ENCODE measurements at regions not wholly inside any gene's neighbourhood (a gene's known extent, or its start where the extent isn't known, plus 50 kb on each side); places are given as distances from the start of the nearest gene placed in this dataset.

GRCh38 chr2:11030909-11031308 is 119.2 kb downstream of the KCNF1 start:
- H3K4me1 ChIP-seq (ENCODE audit: control insufficient read depth, insufficient read depth, low read length): no peaks in the 10 kb centered on the region
- no peak overlapping the region for H3K9ac ChIP-seq (ENCODE audit: low read length)
- no peak overlapping the region for H3K4me3 ChIP-seq (ENCODE audit: low read length)
- DNase-seq (ENCODE audit: low read depth): no peak
- peaks cover 20% of the 10 kb centered on the region for H3K27me3 ChIP-seq (replicated peaks; ENCODE audit: control insufficient read depth, insufficient read depth, low read length)
- H3K9me3 ChIP-seq (ENCODE audit: control insufficient read depth, low read length): peaks cover 16% of the 10 kb centered on the region
- H3K36me3 ChIP-seq (ENCODE audit: control insufficient read depth, insufficient read depth, low read length, severe bottlenecking): no peaks in the 10 kb centered on the region

- Histone ChIP-seq H3K4me1 (ENCODE audit: control insufficient read depth, insufficient read depth, low read length) (no peaks in the 10 kb centered on the region), H3K4me3 (ENCODE audit: low read length) (no peak overlapping the region), H3K36me3 (ENCODE audit: control insufficient read depth, insufficient read depth, low read length, severe bottlenecking) (no peaks in the 10 kb centered on the region), H3K9ac (ENCODE audit: low read length) (no peak overlapping the region), H3K9me3 (ENCODE audit: control insufficient read depth, low read length) (peaks cover 24% of the 10 kb centered on the region), H3K27me3 (replicated peaks; ENCODE audit: control insufficient read depth, insufficient read depth, low read length) (peaks cover 20% of the 10 kb centered on the region)
- no peak for DNase-seq (ENCODE audit: low read depth)
These were observed 120.1 kb downstream of the KCNF1 start for GRCh38 chr2:11031876-11032275.

GRCh38 chr2:11032396-11032795 is 120.7 kb downstream of the KCNF1 start:
- peaks cover 20% of the 10 kb centered on the region for H3K27me3 ChIP-seq (replicated peaks; ENCODE audit: control insufficient read depth, insufficient read depth, low read length)

DNA sequence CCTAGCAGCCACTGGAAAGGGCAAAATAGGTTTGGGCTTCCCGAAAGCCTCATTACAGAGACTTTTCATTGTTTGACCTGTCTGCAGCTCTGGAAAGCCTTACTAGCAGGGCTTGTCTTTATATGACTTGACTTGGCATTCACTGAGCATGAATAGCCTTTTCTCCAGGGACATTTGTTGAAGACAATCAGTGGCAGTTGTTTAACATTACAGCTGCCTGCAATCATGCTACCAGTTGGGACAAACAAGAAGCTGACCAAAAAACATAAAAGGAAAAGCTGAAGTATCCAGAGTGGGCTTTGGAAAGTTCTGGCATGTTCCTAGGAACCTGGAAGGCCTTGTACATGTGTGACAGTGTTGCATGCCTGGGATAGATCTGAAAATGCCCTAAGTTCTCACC is 121.4 kb downstream of the KCNF1 start:
- no peaks in the 10 kb centered on the region for H3K36me3 ChIP-seq (ENCODE audit: control insufficient read depth, insufficient read depth, low read length, severe bottlenecking)
- no peak for DNase-seq (ENCODE audit: low read depth)
- H3K27me3 ChIP-seq (replicated peaks; ENCODE audit: control insufficient read depth, insufficient read depth, low read length): peaks cover 20% of the 10 kb centered on the region
- H3K4me3 ChIP-seq (ENCODE audit: low read length): no peak overlapping the region
- peaks cover 36% of the 10 kb centered on the region for H3K9me3 ChIP-seq (ENCODE audit: control insufficient read depth, low read length)
- no peaks in the 10 kb centered on the region for H3K4me1 ChIP-seq (ENCODE audit: control insufficient read depth, insufficient read depth, low read length)
- H3K9ac ChIP-seq (ENCODE audit: low read length): no peak overlapping the region

More at GRCh38 chr2:11032396-11032795, 120.7 kb downstream of the KCNF1 start:
- Histone ChIP-seq H3K36me3 (ENCODE audit: control insufficient read depth, insufficient read depth, low read length, severe bottlenecking) (no peaks in the 10 kb centered on the region), H3K4me1 (ENCODE audit: control insufficient read depth, insufficient read depth, low read length) (no peaks in the 10 kb centered on the region), H3K4me3 (ENCODE audit: low read length) (no peak overlapping the region), H3K9me3 (ENCODE audit: control insufficient read depth, low read length) (peaks cover 29% of the 10 kb centered on the region), H3K9ac (ENCODE audit: low read length) (no peak overlapping the region)
- DNase-seq (ENCODE audit: low read depth): no peak

DNA sequence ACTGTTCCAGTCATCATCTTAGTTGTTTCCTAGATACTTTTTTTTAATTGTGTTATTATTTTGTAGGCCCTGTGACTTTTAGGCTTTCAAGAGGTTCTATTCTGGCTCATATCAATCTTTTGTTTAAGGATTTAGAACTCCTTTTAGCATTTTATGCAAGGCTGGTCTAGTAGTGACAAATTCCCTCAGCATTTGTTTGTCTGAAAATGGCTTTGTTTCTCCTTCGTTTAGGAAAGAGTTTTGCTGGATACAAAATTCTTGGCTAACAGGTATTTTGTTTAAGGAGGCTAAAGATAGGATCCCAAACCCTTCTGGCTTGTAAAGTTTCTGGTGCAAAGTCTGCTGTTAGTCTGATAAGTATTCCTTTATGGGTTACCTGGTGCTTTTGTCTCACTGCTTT is 116.6 kb upstream of the SLC66A3 start:
- H3K27me3 ChIP-seq (replicated peaks; ENCODE audit: control insufficient read depth, insufficient read depth, low read length): peaks cover 20% of the 10 kb centered on the region
- H3K36me3 ChIP-seq (ENCODE audit: control insufficient read depth, insufficient read depth, low read length, severe bottlenecking): no peaks in the 10 kb centered on the region
- no peak overlapping the region for H3K4me3 ChIP-seq (ENCODE audit: low read length)
- no peaks in the 10 kb centered on the region for H3K4me1 ChIP-seq (ENCODE audit: control insufficient read depth, insufficient read depth, low read length)
- no peak for DNase-seq (ENCODE audit: low read depth)
- H3K9me3 ChIP-seq (ENCODE audit: control insufficient read depth, low read length): peaks cover 46% of the 10 kb centered on the region
- H3K9ac ChIP-seq (ENCODE audit: low read length): no peak overlapping the region

GRCh38 chr2:11040992-11041391 is 114.3 kb upstream of the SLC66A3 start:
- no peak overlapping the region for H3K4me3 ChIP-seq (ENCODE audit: low read length)
- H3K4me1 ChIP-seq (ENCODE audit: control insufficient read depth, insufficient read depth, low read length): no peaks in the 10 kb centered on the region
- H3K9ac ChIP-seq (ENCODE audit: low read length): no peak overlapping the region
- H3K36me3 ChIP-seq (ENCODE audit: control insufficient read depth, insufficient read depth, low read length, severe bottlenecking): no peaks in the 10 kb centered on the region
- DNase-seq (ENCODE audit: low read depth): no peak
- peaks cover 37% of the 10 kb centered on the region for H3K9me3 ChIP-seq (ENCODE audit: control insufficient read depth, low read length)
- peaks cover 26% of the 10 kb centered on the region for H3K27me3 ChIP-seq (replicated peaks; ENCODE audit: control insufficient read depth, insufficient read depth, low read length)

DNA sequence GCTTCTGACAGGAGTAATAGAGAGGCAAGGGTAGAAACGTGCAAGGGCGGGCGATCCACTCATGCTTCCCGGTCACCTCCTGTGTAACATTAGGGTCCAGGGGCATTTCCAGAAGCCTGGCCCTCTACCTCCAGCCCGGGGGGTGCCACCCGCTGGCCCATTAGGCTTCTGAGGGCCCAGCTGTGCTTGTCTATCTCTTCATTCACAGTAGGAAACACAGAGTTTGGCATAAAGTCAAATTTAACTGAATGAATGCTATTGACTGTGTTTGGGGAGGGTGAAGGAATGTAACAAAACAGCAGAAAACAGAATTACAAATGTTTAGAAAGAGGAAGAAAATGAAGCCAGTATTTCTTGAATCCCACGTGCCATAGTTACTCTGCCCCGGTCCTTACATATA is 112.4 kb upstream of the SLC66A3 start:
- Histone ChIP-seq H3K9ac (ENCODE audit: low read length) (no peak overlapping the region), H3K27me3 (replicated peaks; ENCODE audit: control insufficient read depth, insufficient read depth, low read length) (peaks cover 29% of the 10 kb centered on the region), H3K9me3 (ENCODE audit: control insufficient read depth, low read length) (peaks cover 20% of the 10 kb centered on the region), H3K4me1 (ENCODE audit: control insufficient read depth, insufficient read depth, low read length) (no peaks in the 10 kb centered on the region), H3K4me3 (ENCODE audit: low read length) (no peak overlapping the region), H3K36me3 (ENCODE audit: control insufficient read depth, insufficient read depth, low read length, severe bottlenecking) (no peaks in the 10 kb centered on the region)
- DNase-seq (ENCODE audit: low read depth): no peak

- Histone ChIP-seq H3K36me3 (ENCODE audit: control insufficient read depth, insufficient read depth, low read length, severe bottlenecking) (no peaks in the 10 kb centered on the region), H3K4me3 (ENCODE audit: low read length) (no peak overlapping the region), H3K4me1 (ENCODE audit: control insufficient read depth, insufficient read depth, low read length) (no peaks in the 10 kb centered on the region), H3K9ac (ENCODE audit: low read length) (no peak overlapping the region), H3K9me3 (ENCODE audit: control insufficient read depth, low read length) (peaks cover 16% of the 10 kb centered on the region), H3K27me3 (replicated peaks; ENCODE audit: control insufficient read depth, insufficient read depth, low read length) (peaks cover 33% of the 10 kb centered on the region)
- no peak for DNase-seq (ENCODE audit: low read depth)
These were observed 112.0 kb upstream of the SLC66A3 start for GRCh38 chr2:11043245-11043644.

GRCh38 chr2:11044201-11044600 is 111.1 kb upstream of the SLC66A3 start:
- Histone ChIP-seq H3K4me3 (ENCODE audit: low read length) (no peak overlapping the region), H3K27me3 (replicated peaks; ENCODE audit: control insufficient read depth, insufficient read depth, low read length) (peaks cover 38% of the 10 kb centered on the region), H3K36me3 (ENCODE audit: control insufficient read depth, insufficient read depth, low read length, severe bottlenecking) (no peaks in the 10 kb centered on the region), H3K9ac (ENCODE audit: low read length) (no peak overlapping the region), H3K9me3 (ENCODE audit: control insufficient read depth, low read length) (peaks cover 7% of the 10 kb centered on the region), H3K4me1 (ENCODE audit: control insufficient read depth, insufficient read depth, low read length) (no peaks in the 10 kb centered on the region)
- DNase-seq (ENCODE audit: low read depth): no peak

- peaks cover 49% of the 10 kb centered on the region for H3K27me3 ChIP-seq (replicated peaks; ENCODE audit: control insufficient read depth, insufficient read depth, low read length)
- H3K4me3 ChIP-seq (ENCODE audit: low read length): no peak overlapping the region
- H3K9me3 ChIP-seq (ENCODE audit: control insufficient read depth, low read length): no peaks in the 10 kb centered on the region
- DNase-seq (ENCODE audit: low read depth): no peak
- H3K36me3 ChIP-seq (ENCODE audit: control insufficient read depth, insufficient read depth, low read length, severe bottlenecking): no peaks in the 10 kb centered on the region
- H3K9ac ChIP-seq (ENCODE audit: low read length): no peak overlapping the region
- H3K4me1 ChIP-seq (ENCODE audit: control insufficient read depth, insufficient read depth, low read length): no peaks in the 10 kb centered on the region
These were observed 110.0 kb upstream of the SLC66A3 start for GRCh38 chr2:11045294-11045693.

DNA sequence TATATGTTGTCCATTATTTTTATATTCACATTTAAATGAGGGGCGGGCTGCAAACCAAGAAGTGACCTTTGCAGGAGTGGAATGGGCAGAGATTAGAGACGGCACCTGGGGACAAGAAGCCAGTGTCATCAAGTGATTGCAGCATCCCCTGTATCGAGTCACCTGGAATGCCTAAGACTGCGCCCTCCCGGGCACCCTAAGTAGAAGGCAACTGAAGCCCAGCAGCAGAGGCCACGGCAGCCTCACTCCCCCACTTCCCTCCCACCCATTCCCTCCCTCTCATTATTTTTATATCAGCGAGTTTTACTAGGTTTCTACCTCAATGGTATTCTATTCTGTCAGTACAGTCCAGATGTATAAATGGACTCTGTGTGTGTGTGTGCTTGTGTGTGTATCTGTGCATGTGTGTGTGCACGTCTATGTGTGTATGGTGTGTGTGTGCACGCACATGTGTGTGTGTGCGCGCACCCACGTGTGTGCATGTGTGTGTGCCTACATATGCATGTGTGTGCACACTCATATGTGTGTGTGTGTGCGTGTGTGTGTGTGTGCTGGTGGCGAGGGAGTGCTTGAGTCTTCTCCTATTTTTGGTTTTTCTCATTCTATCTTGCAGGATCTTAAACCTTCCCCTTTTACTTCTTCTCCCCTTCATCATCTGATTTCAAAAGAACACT is 106.8 kb upstream of the SLC66A3 start:
- Histone ChIP-seq H3K4me1 (ENCODE audit: control insufficient read depth, insufficient read depth, low read length) (no peaks in the 10 kb centered on the region), H3K4me3 (ENCODE audit: low read length) (no peak overlapping the region), H3K27me3 (replicated peaks; ENCODE audit: control insufficient read depth, insufficient read depth, low read length) (peaks cover 47% of the 10 kb centered on the region), H3K36me3 (ENCODE audit: control insufficient read depth, insufficient read depth, low read length, severe bottlenecking) (no peaks in the 10 kb centered on the region), H3K9ac (ENCODE audit: low read length) (no peak overlapping the region), H3K9me3 (ENCODE audit: control insufficient read depth, low read length) (no peaks in the 10 kb centered on the region)
- no peak for DNase-seq (ENCODE audit: low read depth)

- Histone ChIP-seq H3K9ac (ENCODE audit: low read length) (no peak overlapping the region), H3K27me3 (replicated peaks; ENCODE audit: control insufficient read depth, insufficient read depth, low read length) (peaks cover 37% of the 10 kb centered on the region), H3K9me3 (ENCODE audit: control insufficient read depth, low read length) (no peaks in the 10 kb centered on the region), H3K4me3 (ENCODE audit: low read length) (no peak overlapping the region), H3K36me3 (ENCODE audit: control insufficient read depth, insufficient read depth, low read length, severe bottlenecking) (no peaks in the 10 kb centered on the region), H3K4me1 (ENCODE audit: control insufficient read depth, insufficient read depth, low read length) (no peaks in the 10 kb centered on the region)
- no peak for DNase-seq (ENCODE audit: low read depth)
These were observed 104.7 kb upstream of the SLC66A3 start for GRCh38 chr2:11050565-11050964.

Data from adipocyte (in vitro differentiated cells).